Coronary artery (tissue), 2 donors: ENCODE measurements at regions not wholly inside any gene's neighbourhood (a gene's known extent, or its start where the extent isn't known, plus 50 kb on each side); places are given as distances from the start of the nearest gene placed in this dataset.
"Not testable (repeated sequence)": the region's sequence is repeated elsewhere in the genome, so short reads cannot be mapped to it uniquely, and the experiment has no call there.

Source experiments
- DNase-seq: peaks from one replicate; pipeline ENCODE4 v3.0.0-alpha.2; 2017; ENCODE audit warnings: low spot score
- H3K27ac ChIP-seq, 2 donors: fragments of 200-600 bp; sonication (generic); one replicate each; pipeline ENCODE4 v1.5.1; 2016 to 2019
- H3K4me3 ChIP-seq: fragments of 200-600 bp; sonication (generic); 2 replicates; pipeline ENCODE4 v1.5.1; 2016; ENCODE audit warnings: mild to moderate bottlenecking, moderate library complexity
- TF ChIP-seq, protein P1 (sequence below): fragments of 200-600 bp; sonication (generic); IDR thresholded peaks from one replicate; pipeline ENCODE4 v1.5.1; 2019; ENCODE audit warnings: antibody characterized with exemption

DNA sequence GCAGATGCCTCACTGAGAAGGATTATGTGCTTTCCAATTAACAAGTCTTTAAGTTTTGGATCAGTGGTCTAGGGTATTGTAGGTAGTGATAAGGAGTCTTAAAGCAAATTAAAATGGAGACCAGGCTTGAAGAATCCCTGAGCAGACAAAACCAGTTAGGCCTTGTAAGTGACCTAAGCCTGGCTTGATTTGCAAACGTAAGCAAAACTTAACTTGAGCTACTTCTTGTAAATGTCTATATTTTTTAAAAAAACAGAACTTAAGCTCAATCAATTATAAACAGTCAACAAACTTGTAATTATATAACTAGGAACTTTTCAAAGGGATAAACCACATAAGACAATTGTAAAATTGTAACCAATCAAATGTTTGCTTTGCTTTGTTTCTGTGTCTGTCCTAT lies 72.7 kb upstream of the NALF2 start:
- no peak for DNase-seq

DNA sequence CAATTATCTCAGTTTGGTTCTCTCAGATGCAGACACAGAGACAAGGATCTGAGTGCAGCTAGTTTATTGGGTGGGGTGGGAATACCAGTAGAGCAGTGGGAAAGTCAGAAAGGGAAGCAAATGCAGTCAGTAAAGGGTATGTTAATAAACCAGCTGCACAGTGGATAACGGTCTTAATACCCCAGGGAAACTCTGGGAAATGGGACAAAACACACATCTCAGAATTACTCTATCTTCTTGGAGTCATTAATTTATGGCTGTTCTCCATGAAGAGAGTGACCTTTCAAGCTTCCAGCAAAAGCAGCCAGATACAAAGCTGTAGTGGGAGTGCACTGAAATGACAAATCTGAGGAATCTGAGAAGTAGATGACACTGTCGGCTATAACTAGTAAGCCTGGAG lies 73.3 kb upstream of the NALF2 start:
- DNase-seq, result no peak
- TF ChIP-seq, protein P1, sequence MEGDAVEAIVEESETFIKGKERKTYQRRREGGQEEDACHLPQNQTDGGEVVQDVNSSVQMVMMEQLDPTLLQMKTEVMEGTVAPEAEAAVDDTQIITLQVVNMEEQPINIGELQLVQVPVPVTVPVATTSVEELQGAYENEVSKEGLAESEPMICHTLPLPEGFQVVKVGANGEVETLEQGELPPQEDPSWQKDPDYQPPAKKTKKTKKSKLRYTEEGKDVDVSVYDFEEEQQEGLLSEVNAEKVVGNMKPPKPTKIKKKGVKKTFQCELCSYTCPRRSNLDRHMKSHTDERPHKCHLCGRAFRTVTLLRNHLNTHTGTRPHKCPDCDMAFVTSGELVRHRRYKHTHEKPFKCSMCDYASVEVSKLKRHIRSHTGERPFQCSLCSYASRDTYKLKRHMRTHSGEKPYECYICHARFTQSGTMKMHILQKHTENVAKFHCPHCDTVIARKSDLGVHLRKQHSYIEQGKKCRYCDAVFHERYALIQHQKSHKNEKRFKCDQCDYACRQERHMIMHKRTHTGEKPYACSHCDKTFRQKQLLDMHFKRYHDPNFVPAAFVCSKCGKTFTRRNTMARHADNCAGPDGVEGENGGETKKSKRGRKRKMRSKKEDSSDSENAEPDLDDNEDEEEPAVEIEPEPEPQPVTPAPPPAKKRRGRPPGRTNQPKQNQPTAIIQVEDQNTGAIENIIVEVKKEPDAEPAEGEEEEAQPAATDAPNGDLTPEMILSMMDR, result no peak
- H3K4me3 ChIP-seq, result no peak overlapping the region
- H3K27ac ChIP-seq, result no peak overlapping the region

More for the DNA sequence above, 72.7 kb upstream of the NALF2 start:
- Histone ChIP-seq H3K27ac (no peak overlapping the region), H3K4me3 (no peak overlapping the region)
- TF ChIP-seq, protein P1, result no peak

DNA sequence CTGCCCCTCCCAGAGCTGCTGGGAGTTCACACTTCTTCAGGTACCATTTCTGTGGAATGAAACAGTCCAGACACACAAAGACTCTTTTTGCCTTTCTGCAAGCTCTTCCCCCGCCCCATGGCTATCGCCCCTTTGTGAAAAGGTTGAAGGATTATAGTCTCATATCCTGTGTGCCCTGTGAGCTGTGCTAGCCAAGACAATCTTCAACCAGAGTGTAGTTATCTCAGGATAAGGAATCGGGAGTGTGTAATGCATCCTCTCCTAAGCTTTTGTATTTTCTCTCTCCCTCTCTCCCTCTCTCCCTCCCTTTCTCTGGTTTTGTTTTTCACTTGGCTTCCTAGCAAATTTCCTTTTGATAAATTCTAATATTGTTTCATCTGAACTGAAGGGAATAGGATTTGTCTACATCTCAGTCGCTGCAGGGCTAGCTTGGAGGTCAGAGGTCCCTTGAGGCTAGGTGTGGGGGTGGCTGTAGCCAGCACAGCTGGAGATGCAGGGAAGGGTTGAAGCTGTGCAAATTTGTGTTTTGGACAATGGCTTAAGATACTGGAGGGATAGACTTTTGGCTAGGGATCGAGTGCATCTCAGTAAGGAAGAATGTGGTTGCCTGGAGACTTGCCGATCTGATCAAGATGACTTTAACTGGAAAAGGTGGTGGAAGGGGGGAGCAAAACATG lies 74.6 kb upstream of the NALF2 start:
- no peak for DNase-seq
- TF ChIP-seq, protein P1, result no peak
- Histone ChIP-seq H3K27ac (no peak overlapping the region), H3K4me3 (no peak overlapping the region)

DNA sequence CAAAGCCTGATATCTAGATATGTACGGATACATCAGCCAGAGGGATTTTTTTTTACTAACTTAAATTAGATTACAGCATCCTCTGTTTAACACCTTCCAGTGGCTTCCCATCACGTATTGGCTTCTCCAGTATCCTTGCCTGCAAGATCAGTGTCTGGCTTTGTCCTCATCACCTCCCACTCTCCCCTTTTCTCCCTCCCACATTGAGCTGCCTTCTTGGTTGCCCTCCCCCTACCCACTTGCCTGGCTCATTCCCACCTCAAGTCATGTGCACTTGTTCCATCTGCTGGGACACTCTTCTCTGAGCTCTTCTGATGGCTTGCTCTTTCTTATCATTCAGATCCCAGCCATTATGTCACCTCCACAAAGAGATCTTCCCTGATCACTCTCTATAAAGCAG lies 75.9 kb upstream of the NALF2 start:
- TF ChIP-seq, protein P1, result no peak
- Histone ChIP-seq H3K4me3 (no peak overlapping the region), H3K27ac (no peak overlapping the region)
- DNase-seq, result no peak

DNA sequence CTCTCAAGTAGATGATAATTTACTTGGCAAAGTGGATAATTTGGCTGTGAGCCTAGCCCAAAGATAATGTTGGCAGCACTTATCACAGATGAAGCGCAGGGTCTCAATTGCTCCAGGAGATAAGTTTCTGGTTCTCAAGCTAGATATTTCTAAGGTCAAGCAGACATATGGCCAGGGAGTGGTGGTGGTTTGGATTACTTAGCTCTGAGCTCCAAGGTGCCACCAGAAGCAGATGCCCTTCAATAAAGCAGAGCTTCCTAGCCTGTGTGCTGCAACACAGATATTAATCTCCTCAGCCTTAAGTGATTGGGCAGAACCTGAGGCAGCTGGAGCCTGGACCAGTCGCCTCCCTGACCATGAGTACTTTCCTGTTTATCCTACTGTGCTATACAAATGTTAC lies 79.2 kb upstream of the NALF2 start:
- no peak overlapping the region for H3K27ac ChIP-seq
- no peak for DNase-seq
- TF ChIP-seq, protein P1, result no peak
- no peak overlapping the region for H3K4me3 ChIP-seq

DNA sequence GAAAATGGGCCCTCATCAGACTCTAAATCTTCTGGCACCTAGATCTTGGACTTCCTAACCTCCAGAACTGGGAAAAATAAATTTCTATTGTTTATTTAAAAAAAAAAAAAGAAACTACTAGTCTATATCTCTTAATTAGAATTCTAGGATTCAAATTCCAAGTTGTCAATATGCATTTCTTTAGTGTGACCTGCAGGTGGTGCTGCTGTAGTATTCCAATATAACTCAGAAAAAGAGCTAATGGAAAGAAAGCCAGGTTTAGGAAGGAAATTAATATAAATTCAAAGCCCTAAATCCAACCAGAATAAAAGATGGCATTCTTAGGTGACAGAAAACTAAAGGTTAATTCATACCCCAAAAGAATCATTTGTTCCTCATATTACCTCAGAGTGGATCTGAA lies 80.0 kb upstream of the NALF2 start:
- TF ChIP-seq, protein P1, result no peak
- Histone ChIP-seq H3K4me3 (no peak overlapping the region), H3K27ac (no peak overlapping the region)
- DNase-seq, result no peak

DNA sequence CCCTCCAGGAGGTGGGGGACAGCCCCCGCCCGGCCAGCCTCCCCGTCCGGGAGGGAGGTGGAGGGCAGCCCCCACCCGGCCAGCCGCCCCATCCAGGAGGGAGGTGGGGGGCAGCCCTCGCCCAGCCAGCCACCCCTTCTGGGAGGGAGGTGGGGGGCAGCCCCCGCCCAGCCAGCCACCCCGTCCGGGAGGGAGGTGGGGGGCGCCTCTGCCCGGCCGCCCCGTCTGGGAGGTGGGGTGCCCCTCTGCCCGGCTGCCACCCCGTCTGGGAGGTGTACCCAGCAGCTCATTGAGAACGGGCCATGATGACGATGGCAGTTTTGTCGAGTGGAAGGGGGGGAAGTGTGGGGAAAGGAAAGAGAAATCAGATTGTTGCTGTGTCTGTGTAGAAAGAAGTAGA lies 81.9 kb upstream of the NALF2 start:
- H3K27ac ChIP-seq, DNase-seq, H3K4me3 ChIP-seq: not testable (repeated sequence)
